GM12878 (cell line): ENCODE measurements at regions not wholly inside any gene's neighbourhood (a gene's known extent, or its start where the extent isn't known, plus 50 kb on each side); places are given as distances from the start of the nearest gene placed in this dataset.

Source experiments
- ATAC-seq: fragments of 200-7000 bp; cut with Tn5 transposase; 3 replicates; pipeline ENCODE4 v1.9.1; 2020; ENCODE audit warnings: mild to moderate bottlenecking, moderate library complexity
- BruUV-seq: library from RNA; stranded (reverse); fragments of 400-500 nt; replicated peaks from 2 replicates; lab custom pipeline; 2021; lab: Mats Ljungman, UMichigan
- CTCF ChIA-PET: fragments of 300-600 bp; sonication (Branson Sonifier 250); formaldehyde crosslinking; extraction: SDS; loops from one replicate; lab custom pipeline; 2021; ENCODE audit warnings: inconsistent platforms; lab: Yijun Ruan, JAX
- POLR2A ChIA-PET: fragments of 350-600 bp; formaldehyde crosslinking; extraction: SDS; loops from one replicate; lab custom pipeline; 2021; ENCODE audit warnings: inconsistent platforms; lab: Charles Lee
- RAD21 ChIA-PET: fragments of 300-600 bp; sonication (Branson Sonifier 250); formaldehyde crosslinking; loops from one replicate; lab custom pipeline; 2023; ENCODE audit warnings: antibody characterized with exemption; ENCODE audit not compliant: unreplicated experiment; lab: Charles Lee
- SMC1A ChIA-PET: fragments of 300-600 bp; sonication (Branson Sonifier 250); formaldehyde crosslinking; loops from one replicate; lab custom pipeline; 2023; ENCODE audit not compliant: unreplicated experiment, uncharacterized antibody; lab: Charles Lee
- DNase-seq: peaks from one replicate; pipeline ENCODE4 v3.0.0-alpha.2; 2011; ENCODE audit warnings: low read depth, low spot score
- FAIRE-seq: peaks from 3 replicates; lab custom pipeline; 2011; peaks lifted over from hg19 to GRCh38; lab: Jason Lieb, UNC
- H2AFZ ChIP-seq: 2 replicates; pipeline ENCODE4 v1.6.0; 2011; ENCODE audit warnings: low read depth, low read length, control low read depth; ENCODE audit not compliant: control insufficient read depth
- H3K27ac ChIP-seq: 2 replicates; pipeline ENCODE4 v1.5.1; 2011; ENCODE audit warnings: control low read depth; ENCODE audit not compliant: control insufficient read depth, insufficient read depth
- H3K27me3 ChIP-seq, 2 experiments: replicated peaks in 1 of 2; 2 replicates each; pipeline versions ENCODE4 v1.6.0 to v1.6.1; 2011; ENCODE audit warnings: low read length in 1 of 2; ENCODE audit not compliant: control insufficient read depth in 2 of 2, insufficient read depth in 2 of 2
- H3K36me3 ChIP-seq, 2 experiments: 2 replicates each; pipeline ENCODE4 v1.5.1; 2011; ENCODE audit warnings: low read length in 1 of 2; ENCODE audit not compliant: control insufficient read depth in 2 of 2, insufficient read depth in 2 of 2
- H3K4me1 ChIP-seq: 2 replicates; pipeline ENCODE4 v1.6.1; 2011; ENCODE audit warnings: mild to moderate bottlenecking, low read length, moderate library complexity, mixed read lengths; ENCODE audit not compliant: control insufficient read depth, insufficient read depth
- H3K4me2 ChIP-seq: 2 replicates; pipeline ENCODE4 v1.6.0; 2011; ENCODE audit warnings: control low read depth; ENCODE audit not compliant: control insufficient read depth, insufficient read depth
- H3K4me3 ChIP-seq: fragments of 200-600 bp; sonication (generic); 2 replicates; pipeline ENCODE4 v1.5.1; 2016
- H3K79me2 ChIP-seq: 2 replicates; pipeline ENCODE4 v1.6.0; 2011; ENCODE audit warnings: low read length; ENCODE audit not compliant: control insufficient read depth, insufficient read depth
- H3K9ac ChIP-seq: 2 replicates; pipeline ENCODE4 v1.8.0; 2011; ENCODE audit warnings: low read length, control low read depth, mixed read lengths; ENCODE audit not compliant: control insufficient read depth, insufficient read depth
- H3K9me3 ChIP-seq: replicated peaks from 3 replicates; pipeline ENCODE4 v1.5.1; 2011; ENCODE audit warnings: mild to moderate bottlenecking, low read length; ENCODE audit not compliant: control insufficient read depth, insufficient read depth
- H4K20me1 ChIP-seq: 2 replicates; pipeline ENCODE4 v1.6.0; 2011; ENCODE audit not compliant: control insufficient read depth, insufficient read depth
- ASH2L ChIP-seq: fragments of 300-600, 200-600 bp; sonication (generic); IDR thresholded peaks from 2 replicates; pipeline ENCODE4 v1.6.1; 2017; ENCODE audit warnings: low read depth, mild to moderate bottlenecking, borderline replicate concordance
- CTCF ChIP-seq, 3 experiments: IDR thresholded peaks in 2 of 3; conservative IDR thresholded peaks in 1 of 3; 2 replicates each; pipeline ENCODE4 v1.5.1; 2011; ENCODE audit warnings: low read depth in 3 of 3, low read length in 3 of 3, mild to moderate bottlenecking in 3 of 3, control low read depth in 2 of 3, moderate library complexity in 2 of 3, inconsistent platforms in 1 of 3, mixed read lengths in 1 of 3; ENCODE audit not compliant: control insufficient read depth in 2 of 3, insufficient read depth in 1 of 3; ENCODE audit errors: extremely low read depth in 1 of 3
- ETV6 ChIP-seq, 2 experiments: fragments of 450-650 bp in 1 of 2; IDR thresholded peaks in 1 of 2; conservative IDR thresholded peaks in 1 of 2; 2 replicates each; pipeline ENCODE4 v1.6.1; 2014; ENCODE audit warnings: antibody characterized with exemption in 1 of 2, borderline replicate concordance in 1 of 2, low read depth in 1 of 2, mild to moderate bottlenecking in 1 of 2, moderate library complexity in 1 of 2
- MXI1 ChIP-seq: fragments of 150-350 bp; IDR thresholded peaks from 2 replicates; pipeline ENCODE4 v1.6.1; 2011; ENCODE audit warnings: low read depth, mild to moderate bottlenecking, inconsistent platforms, low read length, improper control_type of control experiment
- NR2C1 ChIP-seq: fragments of 450-650 bp; IDR thresholded peaks from 2 replicates; pipeline ENCODE4 v1.6.1; 2017; ENCODE audit warnings: antibody characterized with exemption, mild to moderate bottlenecking, moderate library complexity
- NR2F1 ChIP-seq: fragments of 450-650 bp; conservative IDR thresholded peaks from 2 replicates; pipeline ENCODE4 v1.6.1; 2017; ENCODE audit warnings: mild to moderate bottlenecking
- POLR2AphosphoS2 ChIP-seq: IDR thresholded peaks from 2 replicates; pipeline ENCODE4 v1.6.1; 2011; ENCODE audit warnings: low read depth, mild to moderate bottlenecking, low read length, improper control_type of control experiment, moderate library complexity
- ZNF384 ChIP-seq: IDR thresholded peaks from 2 replicates; pipeline ENCODE4 v1.6.1; 2012; ENCODE audit warnings: low read depth, mild to moderate bottlenecking, low read length, improper control_type of control experiment, borderline replicate concordance
- WGBS: methylation state at CpG from one replicate; pipeline ENCODE4 v1.1.6; 2016; ENCODE audit warnings: low lambda C conversion rate; ENCODE audit not compliant: insufficient replicate concordance, insufficient coverage; ENCODE audit errors: missing lambda C conversion rate; 5-methylcytosine and 5-hydroxymethylcytosine counted together
- in situ Hi-C: fragments of 300-500 bp; cut with MboI; formaldehyde crosslinking; loops from 9 replicates; pipeline ENCODE4 v1.14.3; 2018; ENCODE audit warnings: mixed read lengths
- intact Hi-C: fragments of 100-400 bp; cut with micrococcal nuclease; formaldehyde crosslinking; loops from one replicate; pipeline ENCODE4 v1.14.2; 2022; ENCODE audit not compliant: unreplicated experiment
- TF ChIP-seq, protein P1 (sequence below): fragments of 450-650 bp; formaldehyde crosslinking; IDR thresholded peaks from 2 replicates; pipeline ENCODE4 v1.4.0; 2022; ENCODE audit warnings: mild to moderate bottlenecking, moderate library complexity
- TF ChIP-seq, protein P2 (sequence below): IDR thresholded peaks from 2 replicates; pipeline ENCODE4 v1.6.1; 2012; ENCODE audit warnings: mild to moderate bottlenecking, low read depth, low read length

GRCh38 chr15:39332846-39333245 lies 248.0 kb upstream of the THBS1 start (continued):
- TF ChIP-seq CTCF (IDR thresholded peaks at IDR 0.05 in 2 of 3, conservative IDR thresholded peaks at IDR 0.05 in 1 of 3; ENCODE audit: control insufficient read depth in 2 of 3, extremely low read depth in 1 of 3, insufficient read depth in 1 of 3, low read depth in 3 of 3, low read length in 3 of 3) = no peak
- no peak for TF ChIP-seq ZNF384
- TF ChIP-seq, protein P1, sequence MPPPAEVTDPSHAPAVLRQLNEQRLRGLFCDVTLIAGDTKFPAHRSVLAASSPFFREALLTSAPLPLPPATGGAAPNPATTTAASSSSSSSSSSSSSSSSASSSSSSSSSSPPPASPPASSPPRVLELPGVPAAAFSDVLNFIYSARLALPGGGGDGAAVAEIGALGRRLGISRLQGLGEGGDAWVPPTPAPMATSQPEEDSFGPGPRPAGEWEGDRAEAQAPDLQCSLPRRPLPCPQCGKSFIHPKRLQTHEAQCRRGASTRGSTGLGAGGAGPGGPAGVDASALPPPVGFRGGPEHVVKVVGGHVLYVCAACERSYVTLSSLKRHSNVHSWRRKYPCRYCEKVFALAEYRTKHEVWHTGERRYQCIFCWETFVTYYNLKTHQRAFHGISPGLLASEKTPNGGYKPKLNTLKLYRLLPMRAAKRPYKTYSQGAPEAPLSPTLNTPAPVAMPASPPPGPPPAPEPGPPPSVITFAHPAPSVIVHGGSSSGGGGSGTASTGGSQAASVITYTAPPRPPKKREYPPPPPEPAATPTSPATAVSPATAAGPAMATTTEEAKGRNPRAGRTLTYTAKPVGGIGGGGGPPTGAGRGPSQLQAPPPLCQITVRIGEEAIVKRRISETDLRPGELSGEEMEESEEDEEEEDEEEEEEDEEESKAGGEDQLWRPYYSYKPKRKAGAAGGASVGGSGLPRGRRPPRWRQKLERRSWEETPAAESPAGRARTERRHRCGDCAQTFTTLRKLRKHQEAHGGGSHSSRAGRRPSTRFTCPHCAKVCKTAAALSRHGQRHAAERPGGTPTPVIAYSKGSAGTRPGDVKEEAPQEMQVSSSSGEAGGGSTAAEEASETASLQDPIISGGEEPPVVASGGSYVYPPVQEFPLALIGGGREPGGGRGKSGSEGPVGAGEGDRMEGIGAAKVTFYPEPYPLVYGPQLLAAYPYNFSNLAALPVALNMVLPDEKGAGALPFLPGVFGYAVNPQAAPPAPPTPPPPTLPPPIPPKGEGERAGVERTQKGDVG (CRISPR knock-in tag) = no peak

- FAIRE-seq = no peak
- 35% methylated on average over 3 of the region's 3 CpGs for WGBS
- TF ChIP-seq MXI1 = no peak
- no peak for TF ChIP-seq POLR2AphosphoS2
- no peak for TF ChIP-seq ASH2L
- no peak for TF ChIP-seq NR2F1
- no peak for TF ChIP-seq ETV6 (conservative IDR thresholded peaks at IDR 0.05 in 1 of 2, IDR thresholded peaks at IDR 0.05 in 1 of 2; ENCODE audit: borderline replicate concordance in 1 of 2, low read depth in 1 of 2)
- TF ChIP-seq NR2C1 = no peak
- TF ChIP-seq, protein P2, sequence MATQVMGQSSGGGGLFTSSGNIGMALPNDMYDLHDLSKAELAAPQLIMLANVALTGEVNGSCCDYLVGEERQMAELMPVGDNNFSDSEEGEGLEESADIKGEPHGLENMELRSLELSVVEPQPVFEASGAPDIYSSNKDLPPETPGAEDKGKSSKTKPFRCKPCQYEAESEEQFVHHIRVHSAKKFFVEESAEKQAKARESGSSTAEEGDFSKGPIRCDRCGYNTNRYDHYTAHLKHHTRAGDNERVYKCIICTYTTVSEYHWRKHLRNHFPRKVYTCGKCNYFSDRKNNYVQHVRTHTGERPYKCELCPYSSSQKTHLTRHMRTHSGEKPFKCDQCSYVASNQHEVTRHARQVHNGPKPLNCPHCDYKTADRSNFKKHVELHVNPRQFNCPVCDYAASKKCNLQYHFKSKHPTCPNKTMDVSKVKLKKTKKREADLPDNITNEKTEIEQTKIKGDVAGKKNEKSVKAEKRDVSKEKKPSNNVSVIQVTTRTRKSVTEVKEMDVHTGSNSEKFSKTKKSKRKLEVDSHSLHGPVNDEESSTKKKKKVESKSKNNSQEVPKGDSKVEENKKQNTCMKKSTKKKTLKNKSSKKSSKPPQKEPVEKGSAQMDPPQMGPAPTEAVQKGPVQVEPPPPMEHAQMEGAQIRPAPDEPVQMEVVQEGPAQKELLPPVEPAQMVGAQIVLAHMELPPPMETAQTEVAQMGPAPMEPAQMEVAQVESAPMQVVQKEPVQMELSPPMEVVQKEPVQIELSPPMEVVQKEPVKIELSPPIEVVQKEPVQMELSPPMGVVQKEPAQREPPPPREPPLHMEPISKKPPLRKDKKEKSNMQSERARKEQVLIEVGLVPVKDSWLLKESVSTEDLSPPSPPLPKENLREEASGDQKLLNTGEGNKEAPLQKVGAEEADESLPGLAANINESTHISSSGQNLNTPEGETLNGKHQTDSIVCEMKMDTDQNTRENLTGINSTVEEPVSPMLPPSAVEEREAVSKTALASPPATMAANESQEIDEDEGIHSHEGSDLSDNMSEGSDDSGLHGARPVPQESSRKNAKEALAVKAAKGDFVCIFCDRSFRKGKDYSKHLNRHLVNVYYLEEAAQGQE = no peak
These were observed 247.5 kb upstream of the THBS1 start for GRCh38 chr15:39333393-39333792.

More at GRCh38 chr15:39333393-39333792, 247.5 kb upstream of the THBS1 start:
- Histone ChIP-seq H3K4me1 (no peaks in the 10 kb centered on the region), H3K36me3 (no peaks in the 10 kb centered on the region), H3K27me3 (no peaks in the 10 kb centered on the region), H4K20me1 (no peaks in the 10 kb centered on the region), H3K4me3 (no peak overlapping the region), H3K9me3 (no peaks in the 10 kb centered on the region), H3K27ac (no peak overlapping the region), H3K79me2 (no peaks in the 10 kb centered on the region), H3K9ac (no peak overlapping the region), H3K4me2 (no peak overlapping the region), H2AFZ (no peak overlapping the region)
- ChIA-PET CTCF (no interaction called here), POLR2A (no interaction called here), RAD21 (no interaction called here), SMC1A (no interaction called here)
- DNase-seq = no peak
- intact Hi-C loops (no loop called here), in situ Hi-C loops (no loop called here)
- BruUV-seq = no TSS peak
- ATAC-seq = no peak
